Spleen (tissue), 11 donors: ENCODE measurements at regions not wholly inside any gene's neighbourhood (a gene's known extent, or its start where the extent isn't known, plus 50 kb on each side); places are given as distances from the start of the nearest gene placed in this dataset.

ENCODE experiments used
- DNase-seq: peaks from one replicate; pipeline ENCODE4 v3.0.0-alpha.2; 2020
- H3K27ac ChIP-seq, 8 donors: fragments of 200-600 bp; sonication (generic) in 7 of 8; 1 replicate in 4 of 8; 2 replicates in 4 of 8; pipeline versions ENCODE4 v1.5.0 to v1.8.0; 2016 to 2021; ENCODE audit warnings: inconsistent platforms in 4 of 8, mild to moderate bottlenecking in 4 of 8, moderate library complexity in 1 of 8
- H3K27me3 ChIP-seq, 7 donors: fragments of 200-600 bp; sonication (generic) in 6 of 7; replicated peaks in 1 of 7; 1 replicate in 4 of 7; 2 replicates in 3 of 7; pipeline versions ENCODE4 v1.5.0 to v1.8.0; 2016 to 2021; ENCODE audit warnings: inconsistent platforms in 3 of 7, mild to moderate bottlenecking in 1 of 7
- H3K36me3 ChIP-seq, 6 donors: fragments of 200-600 bp; sonication (generic) in 5 of 6; 1 replicate in 4 of 6; 2 replicates in 2 of 6; pipeline versions ENCODE4 v1.5.0 to v1.8.0; 2016 to 2021; ENCODE audit warnings: inconsistent platforms in 2 of 6
- H3K4me1 ChIP-seq, 6 donors: fragments of 200-600 bp; sonication (generic) in 5 of 6; 1 replicate in 3 of 6; 2 replicates in 3 of 6; pipeline versions ENCODE4 v1.5.0 to v1.8.0; 2016 to 2021; ENCODE audit warnings: inconsistent platforms in 3 of 6
- H3K4me3 ChIP-seq, 8 donors: fragments of 200-600 bp; sonication (generic) in 7 of 8; 1 replicate in 4 of 8; 2 replicates in 4 of 8; pipeline versions ENCODE4 v1.5.0 to v1.8.0; 2016 to 2021; ENCODE audit warnings: inconsistent platforms in 4 of 8, mild to moderate bottlenecking in 4 of 8, moderate library complexity in 2 of 8
- H3K9me3 ChIP-seq, 8 donors: fragments of 200-600 bp; sonication (generic) in 7 of 8; 1 replicate in 4 of 8; 2 replicates in 4 of 8; pipeline versions ENCODE4 v1.5.0 to v1.8.0; 2016 to 2021; ENCODE audit warnings: inconsistent platforms in 4 of 8
- POLR2A ChIP-seq, 3 donors: fragments of 450-650 bp; IDR thresholded peaks; one replicate each; pipeline ENCODE4 v1.5.1; 2017; ENCODE audit warnings: antibody characterized with exemption in 3 of 3, mild to moderate bottlenecking in 1 of 3
- POLR2AphosphoS5 ChIP-seq, 3 donors: sonication (generic); formaldehyde crosslinking; IDR thresholded peaks; one replicate each; pipeline ENCODE4 v1.5.1; 2017; ENCODE audit warnings: antibody characterized with exemption in 3 of 3
- WGBS, 5 donors: extraction: QIAGEN DNeasy Blood & Tissue Kit in 3 of 5; methylation state at CpG; one replicate each; pipeline versions ENCODE4 v1.1.5 to v1.1.7; 2013 to 2018; 5-methylcytosine and 5-hydroxymethylcytosine counted together
- intact Hi-C: fragments of 100-400 bp; cut with DNase I; formaldehyde crosslinking; loops from one replicate; pipeline ENCODE4 v1.15.0; 2023; ENCODE audit warnings: low total_unique reads
- TF ChIP-seq, protein P1 (sequence below), 11 experiments: fragments of 200-600 bp in 7 of 11; fragments of 450-650 bp in 4 of 11; sonication (generic) in 4 of 11; IDR thresholded peaks in 8 of 11; conservative IDR thresholded peaks in 3 of 11; 1 replicate in 7 of 11; 2 replicates in 4 of 11; pipeline versions ENCODE4 v1.4.0 to v1.8.0; 2016 to 2021; ENCODE audit warnings: antibody characterized with exemption in 11 of 11, inconsistent platforms in 4 of 11, mild to moderate bottlenecking in 1 of 11
- donor health status: healthy with polysubstance abuse.
- donor health status: DM: no; HTN: no; CAD: no; lungs with moderate emphysema.
- donor health status: DM: no; HTN: no; CAD: no.
- donor health status: Bipolar disorder and iron deficiency.
- donor health status: healthy.
- donor health status: DM: no; HTN: no; CAD: no.
- donor health status: DM: yes; HTN: yes; CAD: no.

GRCh38 chr10:35916791-35917190 lies 274.7 kb upstream of the FZD8 start:
- 77 to 92% (median 87%) methylated on average over 4 of the region's 4 CpGs for WGBS, 5 donors
- Histone ChIP-seq H3K9me3 (no peaks in the 10 kb centered on the region), H3K4me1 (no peaks in the 10 kb centered on the region), H3K27ac (no peak overlapping the region), H3K27me3 (no peaks in the 10 kb centered on the region), H3K36me3 (no peaks in the 10 kb centered on the region), H3K4me3 (no peak overlapping the region)
- intact Hi-C loops, result no loop called here
- no peak for TF ChIP-seq POLR2AphosphoS5 (IDR thresholded peaks at IDR 0.05)
- TF ChIP-seq, protein P1, sequence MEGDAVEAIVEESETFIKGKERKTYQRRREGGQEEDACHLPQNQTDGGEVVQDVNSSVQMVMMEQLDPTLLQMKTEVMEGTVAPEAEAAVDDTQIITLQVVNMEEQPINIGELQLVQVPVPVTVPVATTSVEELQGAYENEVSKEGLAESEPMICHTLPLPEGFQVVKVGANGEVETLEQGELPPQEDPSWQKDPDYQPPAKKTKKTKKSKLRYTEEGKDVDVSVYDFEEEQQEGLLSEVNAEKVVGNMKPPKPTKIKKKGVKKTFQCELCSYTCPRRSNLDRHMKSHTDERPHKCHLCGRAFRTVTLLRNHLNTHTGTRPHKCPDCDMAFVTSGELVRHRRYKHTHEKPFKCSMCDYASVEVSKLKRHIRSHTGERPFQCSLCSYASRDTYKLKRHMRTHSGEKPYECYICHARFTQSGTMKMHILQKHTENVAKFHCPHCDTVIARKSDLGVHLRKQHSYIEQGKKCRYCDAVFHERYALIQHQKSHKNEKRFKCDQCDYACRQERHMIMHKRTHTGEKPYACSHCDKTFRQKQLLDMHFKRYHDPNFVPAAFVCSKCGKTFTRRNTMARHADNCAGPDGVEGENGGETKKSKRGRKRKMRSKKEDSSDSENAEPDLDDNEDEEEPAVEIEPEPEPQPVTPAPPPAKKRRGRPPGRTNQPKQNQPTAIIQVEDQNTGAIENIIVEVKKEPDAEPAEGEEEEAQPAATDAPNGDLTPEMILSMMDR (IDR thresholded peaks at IDR 0.05 in 8 of 11, conservative IDR thresholded peaks at IDR 0.05 in 3 of 11), result no peak
- no peak for DNase-seq

DNA sequence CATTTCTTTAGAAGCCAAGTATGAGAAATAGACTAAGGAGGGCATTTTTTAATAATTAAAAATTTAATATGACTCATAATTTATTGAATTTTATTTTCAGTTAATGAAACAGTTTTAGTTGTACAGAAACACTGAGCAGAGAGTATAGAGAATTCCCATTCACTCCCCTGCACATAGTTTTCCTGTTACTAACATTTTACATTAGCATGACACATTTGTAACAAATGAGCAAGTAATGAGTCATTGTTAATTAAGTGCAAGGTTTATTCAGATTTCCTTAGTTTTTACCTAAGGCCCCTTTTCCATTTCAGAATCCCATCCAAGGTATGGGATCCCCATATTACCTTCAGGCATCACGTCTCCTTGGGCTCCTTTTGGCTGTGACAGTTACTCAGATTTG lies 271.5 kb upstream of the FZD8 start:
- Histone ChIP-seq H3K9me3 (no peaks in the 10 kb centered on the region), H3K4me1 (no peaks in the 10 kb centered on the region), H3K4me3 (no peak overlapping the region), H3K36me3 (no peaks in the 10 kb centered on the region), H3K27me3 (no peaks in the 10 kb centered on the region), H3K27ac (no peak overlapping the region)
- intact Hi-C loops, result no loop called here
- no peak for DNase-seq
- no peak for TF ChIP-seq POLR2A (IDR thresholded peaks at IDR 0.05)
- TF ChIP-seq, protein P1 (IDR thresholded peaks at IDR 0.05 in 8 of 11, conservative IDR thresholded peaks at IDR 0.05 in 3 of 11), result no peak
- no peak for TF ChIP-seq POLR2AphosphoS5 (IDR thresholded peaks at IDR 0.05)
- WGBS, 5 donors, result 63 to 94% (median 85%) methylated on average over 1 of the region's 1 CpG

DNA sequence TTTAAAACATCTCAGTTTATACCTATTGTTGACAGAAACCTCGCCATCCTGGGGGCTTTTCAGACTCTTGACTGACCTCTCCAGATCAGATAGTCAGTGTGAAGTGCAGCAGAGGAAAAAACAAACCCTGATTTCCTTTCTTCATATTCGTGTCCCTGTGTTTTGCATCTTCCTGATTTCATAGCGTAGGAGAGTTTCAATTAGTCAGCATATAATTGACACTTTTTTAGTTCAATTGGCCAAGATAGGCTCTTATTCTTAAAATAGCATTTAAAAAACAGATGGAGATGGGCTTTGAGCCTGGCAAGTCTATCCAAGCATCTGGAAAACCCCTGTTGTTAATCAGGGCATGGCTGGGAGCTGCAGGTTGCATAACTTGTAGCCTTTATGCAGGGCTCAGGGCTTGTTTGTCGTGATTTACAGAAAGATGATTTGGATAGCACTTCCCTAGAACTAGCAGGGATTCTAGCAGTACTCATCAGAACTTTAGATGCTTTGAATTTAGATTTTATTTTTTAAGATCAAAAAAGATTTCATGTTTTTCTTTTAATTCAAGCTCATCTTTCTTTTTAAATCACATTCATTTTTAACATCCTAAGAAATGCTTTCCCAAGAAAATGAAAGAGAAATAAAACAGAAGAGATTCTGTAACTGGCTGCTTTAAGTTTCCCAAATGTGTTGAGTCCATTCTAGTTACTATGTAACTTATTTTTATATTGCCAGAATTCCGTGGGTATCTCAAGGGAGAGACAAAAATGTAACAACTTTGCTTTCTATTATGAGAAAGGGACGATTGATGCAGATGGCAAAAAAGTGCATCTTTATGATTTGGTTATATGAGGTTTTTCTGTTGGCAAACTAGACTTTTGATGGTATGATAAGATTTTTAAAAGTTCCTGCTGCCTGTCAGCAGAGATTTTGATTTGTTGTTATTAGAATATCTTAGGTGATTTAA lies 270.8 kb upstream of the FZD8 start:
- TF ChIP-seq, protein P1 (IDR thresholded peaks at IDR 0.05 in 8 of 11, conservative IDR thresholded peaks at IDR 0.05 in 3 of 11), result no peak
- no peak for DNase-seq
- no peak overlapping the region for H3K27ac ChIP-seq
- 34 to 43% (median 39%) methylated on average over 6 of the region's 6 CpGs for WGBS, 5 donors
- H3K27me3 ChIP-seq, result no peaks in the 10 kb centered on the region
- H3K36me3 ChIP-seq, result no peaks in the 10 kb centered on the region
- H3K9me3 ChIP-seq, result no peaks in the 10 kb centered on the region
- no peak overlapping the region for H3K4me3 ChIP-seq
- intact Hi-C loops, result no loop called here
- H3K4me1 ChIP-seq, result no peaks in the 10 kb centered on the region

GRCh38 chr10:35911954-35912353 lies 269.9 kb upstream of the FZD8 start:
- no peaks in the 10 kb centered on the region for H3K36me3 ChIP-seq
- no peaks in the 10 kb centered on the region for H3K9me3 ChIP-seq
- WGBS, 5 donors, result 87 to 100% (median 90%) methylated on average over 2 of the region's 2 CpGs
- no peak for TF ChIP-seq POLR2A (IDR thresholded peaks at IDR 0.05)
- TF ChIP-seq, protein P1 (IDR thresholded peaks at IDR 0.05 in 8 of 11, conservative IDR thresholded peaks at IDR 0.05 in 3 of 11), result no peak
- TF ChIP-seq POLR2AphosphoS5 (IDR thresholded peaks at IDR 0.05), result no peak
- intact Hi-C loops, result no loop called here
- H3K4me1 ChIP-seq, result no peaks in the 10 kb centered on the region
- no peak overlapping the region for H3K4me3 ChIP-seq
- no peak for DNase-seq
- H3K27me3 ChIP-seq, result no peaks in the 10 kb centered on the region
- H3K27ac ChIP-seq, result no peak overlapping the region
